GM12891 (cell line): ENCODE measurements at regions not wholly inside any gene's neighbourhood (a gene's known extent, or its start where the extent isn't known, plus 50 kb on each side); places are given as distances from the start of the nearest gene placed in this dataset.

ENCODE experiments used
- POLR2A ChIP-seq: IDR thresholded peaks from 2 replicates; pipeline ENCODE4 v1.6.1; 2011; ENCODE audit warnings: low read depth, low read length, control low read depth
- POLR2AphosphoS5 ChIP-seq: IDR thresholded peaks from 2 replicates; pipeline ENCODE4 v1.6.1; 2011; ENCODE audit warnings: low read depth, low read length, control low read depth

DNA sequence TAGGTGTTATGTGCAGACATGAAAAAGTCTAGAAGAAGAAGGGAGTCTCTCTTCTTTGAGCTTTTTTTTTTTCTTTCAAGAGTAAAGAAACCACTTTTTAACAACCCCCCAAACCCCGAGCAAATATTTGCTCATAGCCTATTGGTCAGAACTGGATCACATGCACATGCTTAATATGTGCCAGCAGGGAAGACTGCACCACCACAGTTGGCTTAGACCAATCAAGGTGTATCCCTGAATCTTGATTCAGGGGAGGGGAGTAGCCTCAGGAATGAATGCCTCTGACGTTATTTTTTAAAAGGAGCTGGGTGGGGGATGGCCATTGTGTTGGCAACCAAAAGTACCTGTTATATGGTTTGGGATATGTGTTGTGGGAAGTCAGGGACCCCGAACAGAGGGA lies 171.4 kb upstream of the NABP1 start:
- TF ChIP-seq POLR2A (no peak), POLR2AphosphoS5 (no peak)
